Suprapubic skin (tissue), 4 donors: ENCODE measurements at regions not wholly inside any gene's neighbourhood (a gene's known extent, or its start where the extent isn't known, plus 50 kb on each side); places are given as distances from the start of the nearest gene placed in this dataset.
A peak's percentile ranks its signal among the peaks of the same experiment; 100 is the strongest.

Experiments
- DNase-seq, 2 donors: peaks; one replicate each; pipeline ENCODE4 v3.0.0-alpha.2; 2019; ENCODE audit warnings: low spot score in 2 of 2
- H3K27ac ChIP-seq: fragments of 200-600 bp; sonication (generic); one replicate; pipeline ENCODE4 v1.5.1; 2019
- H3K27me3 ChIP-seq: fragments of 200-600 bp; sonication (generic); one replicate; pipeline ENCODE4 v1.5.1; 2019
- H3K36me3 ChIP-seq: fragments of 200-600 bp; sonication (generic); one replicate; pipeline ENCODE4 v1.5.1; 2019
- H3K4me1 ChIP-seq: fragments of 200-600 bp; sonication (generic); one replicate; pipeline ENCODE4 v1.5.1; 2019
- H3K4me3 ChIP-seq: fragments of 200-600 bp; sonication (generic); one replicate; pipeline ENCODE4 v1.5.1; 2019; ENCODE audit warnings: mild to moderate bottlenecking
- H3K9me3 ChIP-seq: fragments of 200-600 bp; sonication (generic); one replicate; pipeline ENCODE4 v1.5.1; 2019
- EP300 ChIP-seq: sonication (generic); formaldehyde crosslinking; IDR thresholded peaks from one replicate; pipeline ENCODE4 v1.6.1; 2017; ENCODE audit warnings: antibody characterized with exemption
- POLR2A ChIP-seq, 2 donors: fragments of 450-650 bp; IDR thresholded peaks; one replicate each; pipeline ENCODE4 v1.6.1; 2017; ENCODE audit warnings: antibody characterized with exemption in 2 of 2, mild to moderate bottlenecking in 2 of 2, moderate library complexity in 2 of 2
- POLR2AphosphoS5 ChIP-seq, 3 donors: sonication (generic); formaldehyde crosslinking; IDR thresholded peaks; one replicate each; pipeline ENCODE4 v1.6.1; 2017; ENCODE audit warnings: antibody characterized with exemption in 3 of 3
- WGBS: methylation state at CpG from one replicate; pipeline ENCODE4 v1.1.5; 2018; 5-methylcytosine and 5-hydroxymethylcytosine counted together
- TF ChIP-seq, protein P1 (sequence below), 2 donors: fragments of 200-600 bp in 1 of 2; fragments of 450-650 bp in 1 of 2; sonication (generic) in 1 of 2; IDR thresholded peaks; one replicate each; pipeline ENCODE4 v1.5.1; 2016 to 2019; ENCODE audit warnings: antibody characterized with exemption in 2 of 2, mild to moderate bottlenecking in 1 of 2, moderate library complexity in 1 of 2

- Histone ChIP-seq H3K9me3 (no peaks in the 10 kb centered on the region), H3K4me3 (no peak overlapping the region), H3K27me3 (peaks cover 8% of the 10 kb centered on the region), H3K27ac (no peak overlapping the region), H3K4me1 (peaks cover 4% of the 10 kb centered on the region), H3K36me3 (no peaks in the 10 kb centered on the region)
- WGBS = 86% methylated on average over 21 of the region's 21 CpGs
- peak; percentile 15 to 69 for DNase-seq
- TF ChIP-seq, protein P1, sequence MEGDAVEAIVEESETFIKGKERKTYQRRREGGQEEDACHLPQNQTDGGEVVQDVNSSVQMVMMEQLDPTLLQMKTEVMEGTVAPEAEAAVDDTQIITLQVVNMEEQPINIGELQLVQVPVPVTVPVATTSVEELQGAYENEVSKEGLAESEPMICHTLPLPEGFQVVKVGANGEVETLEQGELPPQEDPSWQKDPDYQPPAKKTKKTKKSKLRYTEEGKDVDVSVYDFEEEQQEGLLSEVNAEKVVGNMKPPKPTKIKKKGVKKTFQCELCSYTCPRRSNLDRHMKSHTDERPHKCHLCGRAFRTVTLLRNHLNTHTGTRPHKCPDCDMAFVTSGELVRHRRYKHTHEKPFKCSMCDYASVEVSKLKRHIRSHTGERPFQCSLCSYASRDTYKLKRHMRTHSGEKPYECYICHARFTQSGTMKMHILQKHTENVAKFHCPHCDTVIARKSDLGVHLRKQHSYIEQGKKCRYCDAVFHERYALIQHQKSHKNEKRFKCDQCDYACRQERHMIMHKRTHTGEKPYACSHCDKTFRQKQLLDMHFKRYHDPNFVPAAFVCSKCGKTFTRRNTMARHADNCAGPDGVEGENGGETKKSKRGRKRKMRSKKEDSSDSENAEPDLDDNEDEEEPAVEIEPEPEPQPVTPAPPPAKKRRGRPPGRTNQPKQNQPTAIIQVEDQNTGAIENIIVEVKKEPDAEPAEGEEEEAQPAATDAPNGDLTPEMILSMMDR (IDR thresholded peaks at IDR 0.05) = no peak
- no peak for TF ChIP-seq POLR2AphosphoS5 (IDR thresholded peaks at IDR 0.05)
These were observed 71.6 kb upstream of the FSTL4 start for GRCh38 chr5:133683646-133684596.

GRCh38 chr5:133682451-133682850, 70.1 kb upstream of the FSTL4 start:
- Histone ChIP-seq H3K9me3 (no peaks in the 10 kb centered on the region), H3K4me1 (peaks cover 4% of the 10 kb centered on the region), H3K27ac (no peak overlapping the region), H3K4me3 (no peak overlapping the region), H3K27me3 (peaks cover 4% of the 10 kb centered on the region), H3K36me3 (no peaks in the 10 kb centered on the region)
- TF ChIP-seq, protein P1 (IDR thresholded peaks at IDR 0.05) = no peak
- DNase-seq = peak in 1 of 2 donors; percentile 48
- WGBS = 93% methylated on average over 2 of the region's 4 CpGs

DNA sequence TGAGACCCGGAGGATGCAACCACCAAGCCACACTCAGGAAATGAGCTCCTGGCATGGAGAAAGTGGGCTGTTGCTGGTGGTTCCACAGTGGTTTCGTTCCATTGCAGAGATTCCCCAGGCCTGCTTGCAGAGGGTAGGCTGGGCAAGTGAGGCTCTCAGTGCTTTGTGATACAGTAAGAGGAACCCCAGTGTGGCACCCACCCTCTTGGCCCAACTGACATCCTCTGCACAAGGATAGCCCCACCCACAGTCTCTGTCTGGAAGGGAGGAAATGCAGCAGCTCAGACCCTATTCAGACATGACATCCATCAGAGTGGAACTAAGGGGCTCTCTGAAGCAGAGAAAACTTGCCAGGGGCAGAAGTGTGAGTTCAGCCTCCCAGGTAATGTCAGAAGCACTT, 69.6 kb upstream of the FSTL4 start:
- WGBS = 61% methylated on average over 2 of the region's 2 CpGs

DNA sequence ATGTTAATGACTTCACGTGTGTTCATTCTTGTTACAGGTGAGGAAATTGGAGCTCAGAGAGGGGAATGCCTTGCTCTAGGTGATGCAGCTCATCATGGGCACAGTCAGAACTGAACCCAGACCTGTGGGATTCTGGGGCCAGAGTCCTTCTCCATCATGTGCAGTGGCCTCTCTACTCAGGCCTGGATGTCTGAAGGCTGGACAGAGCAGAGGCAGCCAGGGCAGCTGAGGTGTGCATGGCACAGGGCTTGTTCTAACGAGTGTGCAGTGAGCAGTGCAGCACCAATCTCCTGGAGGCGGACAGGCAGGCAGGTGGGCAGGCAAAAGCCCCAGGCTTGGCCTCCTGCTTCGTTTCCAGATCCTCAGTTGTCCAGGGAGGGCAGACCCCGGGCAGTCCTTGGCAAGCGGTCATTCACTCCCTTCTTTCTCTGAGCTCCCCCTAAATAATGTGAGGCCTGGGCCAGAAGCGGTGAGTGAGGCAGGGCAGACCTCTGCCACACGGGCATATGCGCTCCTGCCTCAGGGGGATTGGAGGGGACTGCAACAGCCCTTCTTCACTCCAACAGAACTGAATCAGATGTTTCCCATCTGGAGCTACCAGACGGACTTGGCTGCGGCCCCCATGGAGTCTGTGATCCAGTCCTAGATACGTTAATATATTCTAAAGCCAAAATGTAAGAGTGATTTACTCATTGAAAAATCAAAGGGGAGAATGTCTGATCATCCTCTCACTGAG, 68.7 kb upstream of the FSTL4 start:
- Histone ChIP-seq H3K4me3 (no peak overlapping the region), H3K27me3 (no peaks in the 10 kb centered on the region), H3K27ac (no peak overlapping the region), H3K4me1 (no peaks in the 10 kb centered on the region), H3K9me3 (no peaks in the 10 kb centered on the region), H3K36me3 (no peaks in the 10 kb centered on the region)
- 73% methylated on average over 11 of the region's 12 CpGs for WGBS
- DNase-seq = peak in 1 of 2 donors; percentile 52
- TF ChIP-seq, protein P1 (IDR thresholded peaks at IDR 0.05) = no peak
- no peak for TF ChIP-seq POLR2AphosphoS5 (IDR thresholded peaks at IDR 0.05)
- TF ChIP-seq POLR2A (IDR thresholded peaks at IDR 0.05) = no peak
- no peak for TF ChIP-seq EP300

More for the DNA sequence above, 69.6 kb upstream of the FSTL4 start:
- no peaks in the 10 kb centered on the region for H3K4me1 ChIP-seq
- H3K27ac ChIP-seq = no peak overlapping the region
- no peaks in the 10 kb centered on the region for H3K36me3 ChIP-seq
- H3K4me3 ChIP-seq = no peak overlapping the region
- no peaks in the 10 kb centered on the region for H3K9me3 ChIP-seq
- peaks cover 2% of the 10 kb centered on the region for H3K27me3 ChIP-seq
- TF ChIP-seq EP300 (no peak), POLR2A (IDR thresholded peaks at IDR 0.05) (no peak), POLR2AphosphoS5 (IDR thresholded peaks at IDR 0.05) (no peak)
- TF ChIP-seq, protein P1 (IDR thresholded peaks at IDR 0.05) = no peak
- DNase-seq = peak in 1 of 2 donors; percentile 20

DNA sequence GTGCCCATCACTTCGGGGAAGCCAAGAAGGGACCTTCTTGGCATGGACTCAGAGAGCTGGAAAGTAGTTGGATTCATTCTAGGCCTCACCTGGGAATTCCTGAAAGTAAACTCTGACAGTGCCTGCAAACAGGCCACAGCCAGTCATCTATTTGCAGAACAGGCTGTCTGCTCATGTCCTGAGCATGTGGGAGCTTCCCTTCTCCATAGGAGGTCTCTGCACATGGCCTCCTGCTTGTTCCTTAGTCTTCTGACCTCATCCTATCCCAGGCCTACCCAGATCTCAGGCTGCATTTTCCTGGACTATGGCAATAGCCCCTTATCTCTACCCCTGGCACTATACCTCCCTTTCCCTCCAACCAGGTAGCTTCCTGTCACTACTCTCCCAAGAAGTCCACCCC, 67.2 kb upstream of the FSTL4 start:
- peak in 1 of 2 donors; percentile 2 for DNase-seq
- H3K9me3 ChIP-seq = no peaks in the 10 kb centered on the region
- H3K4me1 ChIP-seq = no peaks in the 10 kb centered on the region
- no peaks in the 10 kb centered on the region for H3K27me3 ChIP-seq
- no CpG with 5 or more reads among the region's 1 CpG for WGBS
- H3K36me3 ChIP-seq = no peaks in the 10 kb centered on the region
- no peak overlapping the region for H3K4me3 ChIP-seq
- TF ChIP-seq, protein P1 (IDR thresholded peaks at IDR 0.05) = no peak
- TF ChIP-seq EP300 (no peak), POLR2AphosphoS5 (IDR thresholded peaks at IDR 0.05) (no peak), POLR2A (IDR thresholded peaks at IDR 0.05) (no peak)
- H3K27ac ChIP-seq = no peak overlapping the region
